GM20431 (cell line): ENCODE measurements at regions not wholly inside any gene's neighbourhood (a gene's known extent, or its start where the extent isn't known, plus 50 kb on each side); places are given as distances from the start of the nearest gene placed in this dataset.

Experiments
- in situ Hi-C: fragments of 300-500 bp; cut with MseI, MboI; formaldehyde crosslinking; loops from one replicate; pipeline ENCODE4 v1.15.0; 2020; ENCODE audit warnings: low sequenced_read_pairs; ENCODE audit not compliant: unreplicated experiment

GRCh38 chr9:74220327-74220726 lies 276.8 kb upstream of the RORB start:
- in situ Hi-C loops: no loop called here

GRCh38 chr9:74236857-74237256 lies 260.3 kb upstream of the RORB start:
- in situ Hi-C loops: no loop called here

GRCh38 chr9:74245866-74246497 lies 251.2 kb upstream of the RORB start:
- in situ Hi-C loops: no loop called here

GRCh38 chr9:74255489-74255984 lies 241.6 kb upstream of the RORB start:
- in situ Hi-C loops: no loop called here

GRCh38 chr9:74275872-74276508 lies 221.1 kb upstream of the RORB start:
- in situ Hi-C loops: no loop called here

GRCh38 chr9:74277532-74277931 lies 219.6 kb upstream of the RORB start:
- in situ Hi-C loops: no loop called here

GRCh38 chr9:74281674-74282073 lies 215.5 kb upstream of the RORB start:
- in situ Hi-C loops: no loop called here

GRCh38 chr9:74282526-74283253 lies 214.4 kb upstream of the RORB start:
- in situ Hi-C loops: no loop called here

- in situ Hi-C loops: no loop called here
Measured at GRCh38 chr9:74284581-74285450, 212.3 kb upstream of the RORB start.

- in situ Hi-C loops: no loop called here
Measured at GRCh38 chr9:74293479-74293878, 203.7 kb upstream of the RORB start.

GRCh38 chr9:74303945-74304344 lies 193.2 kb upstream of the RORB start:
- in situ Hi-C loops: no loop called here

- in situ Hi-C loops: no loop called here
Measured at GRCh38 chr9:74304598-74304997, 192.5 kb upstream of the RORB start.

- in situ Hi-C loops: no loop called here
Measured at GRCh38 chr9:74309654-74310053, 187.5 kb upstream of the RORB start.

GRCh38 chr9:74317235-74317634 lies 179.9 kb upstream of the RORB start:
- in situ Hi-C loops: no loop called here

GRCh38 chr9:74321396-74321795 lies 175.7 kb upstream of the RORB start:
- in situ Hi-C loops: no loop called here

- in situ Hi-C loops: no loop called here
Measured at GRCh38 chr9:74322661-74323314, 174.3 kb upstream of the RORB start.

GRCh38 chr9:74330487-74331214 lies 166.5 kb upstream of the RORB start:
- in situ Hi-C loops: no loop called here

GRCh38 chr9:74331607-74332006 lies 165.5 kb upstream of the RORB start:
- in situ Hi-C loops: no loop called here

- in situ Hi-C loops: no loop called here
Measured at GRCh38 chr9:74333384-74334032, 163.6 kb upstream of the RORB start.
